ENCODE measurements at regions not wholly inside any gene's neighbourhood (a gene's known extent, or its start where the extent isn't known, plus 50 kb on each side); places are given as distances from the start of the nearest gene placed in this dataset.
"Not testable (repeated sequence)": the region's sequence is repeated elsewhere in the genome, so short reads cannot be mapped to it uniquely, and the experiment has no call there.

- H3K9ac ChIP-seq (ENCODE audit: low read length): no peak overlapping the region
- no peak overlapping the region for H3K27ac ChIP-seq (ENCODE audit: low read depth, low read length, poor library complexity, severe bottlenecking)
- no peaks in the 10 kb centered on the region for H4K20me1 ChIP-seq (ENCODE audit: insufficient read depth, low read length)
- no peaks in the 10 kb centered on the region for H3F3A ChIP-seq (ENCODE audit: insufficient read depth, low read length)
- H3K36me3 ChIP-seq (ENCODE audit: insufficient read depth, low read length): no peaks in the 10 kb centered on the region
- no peaks in the 10 kb centered on the region for H3K79me2 ChIP-seq (ENCODE audit: insufficient read depth, low read length)
- no peaks in the 10 kb centered on the region for H3K4me1 ChIP-seq (ENCODE audit: insufficient read depth, low read length, severe bottlenecking)
- no peak overlapping the region for H3K4me3 ChIP-seq (ENCODE audit: low read depth, low read length, poor library complexity, severe bottlenecking)
- H2AFZ ChIP-seq (ENCODE audit: low read length): no peak overlapping the region
- H3K4me2 ChIP-seq (ENCODE audit: low read length): no peak overlapping the region
- H3K9me3 ChIP-seq (ENCODE audit: low read length): no peaks in the 10 kb centered on the region
- TF ChIP-seq, protein P1, sequence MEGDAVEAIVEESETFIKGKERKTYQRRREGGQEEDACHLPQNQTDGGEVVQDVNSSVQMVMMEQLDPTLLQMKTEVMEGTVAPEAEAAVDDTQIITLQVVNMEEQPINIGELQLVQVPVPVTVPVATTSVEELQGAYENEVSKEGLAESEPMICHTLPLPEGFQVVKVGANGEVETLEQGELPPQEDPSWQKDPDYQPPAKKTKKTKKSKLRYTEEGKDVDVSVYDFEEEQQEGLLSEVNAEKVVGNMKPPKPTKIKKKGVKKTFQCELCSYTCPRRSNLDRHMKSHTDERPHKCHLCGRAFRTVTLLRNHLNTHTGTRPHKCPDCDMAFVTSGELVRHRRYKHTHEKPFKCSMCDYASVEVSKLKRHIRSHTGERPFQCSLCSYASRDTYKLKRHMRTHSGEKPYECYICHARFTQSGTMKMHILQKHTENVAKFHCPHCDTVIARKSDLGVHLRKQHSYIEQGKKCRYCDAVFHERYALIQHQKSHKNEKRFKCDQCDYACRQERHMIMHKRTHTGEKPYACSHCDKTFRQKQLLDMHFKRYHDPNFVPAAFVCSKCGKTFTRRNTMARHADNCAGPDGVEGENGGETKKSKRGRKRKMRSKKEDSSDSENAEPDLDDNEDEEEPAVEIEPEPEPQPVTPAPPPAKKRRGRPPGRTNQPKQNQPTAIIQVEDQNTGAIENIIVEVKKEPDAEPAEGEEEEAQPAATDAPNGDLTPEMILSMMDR (IDR thresholded peaks at IDR 0.05; ENCODE audit: low read length): no peak
- no peak for TF ChIP-seq EZH2 (IDR thresholded peaks at IDR 0.05; ENCODE audit: borderline replicate concordance, low read length)
- H3K27me3 ChIP-seq (ENCODE audit: insufficient read depth, low read length): no peaks in the 10 kb centered on the region
- no peaks in the 10 kb centered on the region for H3K9me2 ChIP-seq (ENCODE audit: low read depth, low read length)
Observed at GRCh38 chr12:131366261-131366871, 344.5 kb upstream of the SFSWAP start.

- not testable (repeated sequence) for H3K79me2 ChIP-seq (ENCODE audit: insufficient read depth, low read length); H2AFZ ChIP-seq (ENCODE audit: low read length); H3K4me2 ChIP-seq (ENCODE audit: low read length); H3K9me2 ChIP-seq (ENCODE audit: low read depth, low read length); H3K9me3 ChIP-seq (ENCODE audit: low read length); H3K4me1 ChIP-seq (ENCODE audit: insufficient read depth, low read length, severe bottlenecking); H4K20me1 ChIP-seq (ENCODE audit: insufficient read depth, low read length); H3K9ac ChIP-seq (ENCODE audit: low read length); H3K36me3 ChIP-seq (ENCODE audit: insufficient read depth, low read length); H3K27ac ChIP-seq (ENCODE audit: low read depth, low read length, poor library complexity, severe bottlenecking); H3F3A ChIP-seq (ENCODE audit: insufficient read depth, low read length); H3K4me3 ChIP-seq (ENCODE audit: low read depth, low read length, poor library complexity, severe bottlenecking); H3K27me3 ChIP-seq (ENCODE audit: insufficient read depth, low read length)
Observed at GRCh38 chr12:131367067-131367982, 343.6 kb upstream of the SFSWAP start.

DNA sequence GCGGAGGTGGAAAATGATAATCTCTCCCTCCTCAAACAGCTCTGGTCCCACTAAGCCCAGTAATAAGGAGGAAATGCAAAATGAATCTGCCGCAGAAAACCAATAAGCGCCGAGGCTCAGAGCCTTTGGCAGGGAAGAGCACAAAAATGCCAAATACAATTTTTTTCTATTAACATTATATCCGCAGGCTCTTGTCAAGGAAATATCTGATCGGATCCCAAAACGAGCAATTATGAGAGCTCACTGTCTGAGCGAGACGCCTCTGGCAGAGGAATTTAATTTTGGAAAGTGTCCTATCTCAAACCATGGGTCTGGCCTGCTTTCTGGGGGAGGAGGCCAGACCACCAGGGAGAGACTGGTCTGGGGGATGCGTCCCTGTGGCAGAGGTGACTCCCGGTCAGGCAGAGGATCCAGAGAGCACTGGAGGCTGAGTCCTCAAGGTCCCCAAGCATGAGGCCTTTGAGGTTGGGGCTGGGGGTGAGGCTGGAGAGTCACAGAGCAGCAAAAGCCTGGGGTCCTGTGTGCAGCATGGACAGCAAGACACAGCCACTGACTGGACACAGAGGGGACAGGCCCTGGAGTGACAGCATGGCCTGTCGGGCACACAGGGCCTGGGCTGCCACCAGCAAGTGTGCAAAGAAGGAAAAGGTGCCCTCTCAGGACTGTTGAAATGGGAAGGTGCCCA, 342.8 kb upstream of the SFSWAP start:
- Histone ChIP-seq H3K9me3 (ENCODE audit: low read length) (no peaks in the 10 kb centered on the region), H4K20me1 (ENCODE audit: insufficient read depth, low read length) (no peaks in the 10 kb centered on the region), H3K79me2 (ENCODE audit: insufficient read depth, low read length) (no peaks in the 10 kb centered on the region), H3K4me3 (ENCODE audit: low read depth, low read length, poor library complexity, severe bottlenecking) (no peak overlapping the region), H3K36me3 (ENCODE audit: insufficient read depth, low read length) (no peaks in the 10 kb centered on the region), H3K27ac (ENCODE audit: low read depth, low read length, poor library complexity, severe bottlenecking) (no peak overlapping the region), H3F3A (ENCODE audit: insufficient read depth, low read length) (no peaks in the 10 kb centered on the region), H3K27me3 (ENCODE audit: insufficient read depth, low read length) (no peaks in the 10 kb centered on the region), H3K9me2 (ENCODE audit: low read depth, low read length) (no peaks in the 10 kb centered on the region), H2AFZ (ENCODE audit: low read length) (no peak overlapping the region), H3K9ac (ENCODE audit: low read length) (no peak overlapping the region), H3K4me1 (ENCODE audit: insufficient read depth, low read length, severe bottlenecking) (no peaks in the 10 kb centered on the region), H3K4me2 (ENCODE audit: low read length) (no peak overlapping the region)
- TF ChIP-seq, protein P1 (IDR thresholded peaks at IDR 0.05; ENCODE audit: low read length): no peak
- TF ChIP-seq EZH2 (IDR thresholded peaks at IDR 0.05; ENCODE audit: borderline replicate concordance, low read length): no peak

All from OCI-LY1 (cell line).